Neuron (in vitro differentiated cells): ENCODE measurements at regions not wholly inside any gene's neighbourhood (a gene's known extent, or its start where the extent isn't known, plus 50 kb on each side); places are given as distances from the start of the nearest gene placed in this dataset.
A peak's percentile ranks its signal among the peaks of the same experiment; 100 is the strongest.

Experiments
- H2AFZ ChIP-seq: one replicate; pipeline ENCODE4 v1.6.1; 2013; ENCODE audit warnings: low read depth, mild to moderate bottlenecking, inconsistent platforms, low read length, moderate library complexity
- H3K27me3 ChIP-seq: one replicate; pipeline ENCODE4 v1.6.1; 2013; ENCODE audit warnings: low read length; ENCODE audit not compliant: insufficient read depth
- H3K36me3 ChIP-seq: one replicate; pipeline ENCODE4 v1.6.1; 2013; ENCODE audit warnings: low read length; ENCODE audit not compliant: insufficient read depth
- H3K4me1 ChIP-seq: one replicate; pipeline ENCODE4 v1.6.1; 2013; ENCODE audit warnings: low read length; ENCODE audit not compliant: insufficient read depth
- H3K4me3 ChIP-seq: 2 replicates; pipeline ENCODE4 v1.5.1; 2013; ENCODE audit warnings: mild to moderate bottlenecking, low read length, moderate library complexity
- H3K9me3 ChIP-seq: one replicate; pipeline ENCODE4 v1.6.1; 2013; ENCODE audit warnings: low read length

DNA sequence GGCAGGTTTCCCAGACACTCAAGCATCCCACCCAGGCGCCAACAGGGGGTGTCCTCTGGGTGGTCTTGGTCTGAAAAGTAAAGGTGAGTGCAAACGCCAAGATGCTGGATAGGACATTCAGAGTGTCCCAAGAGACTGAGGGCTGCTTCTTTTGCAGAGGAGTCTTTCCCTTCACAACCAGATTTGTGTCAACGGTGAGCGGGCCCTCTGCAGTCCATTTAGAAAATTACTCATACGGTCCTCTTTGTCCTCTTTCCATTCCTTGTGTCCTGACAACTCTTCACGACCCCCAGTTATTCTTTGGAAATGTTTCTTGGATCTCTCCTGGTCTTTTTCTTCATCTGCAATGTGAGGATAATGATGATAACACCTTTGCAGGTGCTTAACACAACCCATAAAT, 257.8 kb downstream of the CDC5L start:
- Histone ChIP-seq H3K36me3 (no peaks in the 10 kb centered on the region), H3K4me3 (no peak overlapping the region), H3K9me3 (no peaks in the 10 kb centered on the region), H3K27me3 (no peaks in the 10 kb centered on the region), H2AFZ (no peak overlapping the region), H3K4me1 (no peaks in the 10 kb centered on the region)

DNA sequence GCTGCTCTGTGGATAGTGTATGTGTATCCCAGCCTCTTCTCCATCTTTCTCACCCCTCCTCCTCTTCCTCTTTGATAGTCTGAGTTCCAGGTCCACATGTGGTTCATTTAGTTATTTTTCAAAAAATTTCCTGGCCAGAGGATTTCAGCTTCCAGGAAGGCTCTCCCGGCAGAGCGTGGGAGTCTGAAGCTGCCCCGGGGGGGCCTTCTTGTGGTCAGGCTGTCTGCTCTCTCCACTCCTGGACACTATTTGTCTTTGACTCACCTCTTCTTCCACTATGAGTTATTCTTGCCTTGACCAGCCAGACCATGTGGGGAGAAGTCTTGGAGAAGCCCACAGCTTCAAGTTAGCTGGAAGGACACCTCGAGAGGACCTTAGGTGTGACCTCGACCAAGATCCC, 258.8 kb downstream of the CDC5L start:
- H3K36me3 ChIP-seq = no peaks in the 10 kb centered on the region
- H2AFZ ChIP-seq = no peak overlapping the region
- no peaks in the 10 kb centered on the region for H3K4me1 ChIP-seq
- no peak overlapping the region for H3K4me3 ChIP-seq
- no peaks in the 10 kb centered on the region for H3K9me3 ChIP-seq
- H3K27me3 ChIP-seq = no peaks in the 10 kb centered on the region

DNA sequence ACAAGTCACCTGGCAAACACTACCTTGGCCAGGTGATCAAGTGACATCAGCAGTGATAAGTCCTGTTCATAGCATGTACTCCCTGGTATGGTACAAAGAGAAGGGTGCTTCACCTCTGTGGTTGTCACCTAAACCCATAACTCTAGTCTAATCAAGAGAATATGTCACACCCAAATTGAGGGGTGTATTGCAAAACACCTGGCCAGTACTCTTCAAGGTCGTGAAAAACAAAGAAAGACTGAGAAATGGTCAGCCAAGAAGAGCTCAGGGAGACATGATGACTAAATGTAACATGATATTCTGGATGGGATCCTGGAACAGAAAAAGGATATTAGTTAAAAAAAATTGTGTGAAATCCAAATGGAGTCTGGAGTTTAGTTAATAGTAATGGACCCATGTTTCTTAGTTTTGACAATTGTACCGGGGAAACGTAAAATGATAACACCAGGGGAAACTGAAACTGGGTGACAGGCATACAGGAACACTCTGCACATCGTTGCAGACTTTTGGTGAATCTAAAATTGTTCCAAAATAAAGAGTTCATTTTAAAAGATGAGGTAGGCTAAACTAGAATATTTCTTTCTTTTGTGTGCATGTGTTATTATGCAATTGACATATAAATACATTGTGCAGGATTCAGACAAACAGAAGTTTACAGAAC, 262.0 kb downstream of the CDC5L start:
- Histone ChIP-seq H3K4me1 (no peaks in the 10 kb centered on the region), H2AFZ (no peak overlapping the region), H3K9me3 (no peaks in the 10 kb centered on the region), H3K36me3 (no peaks in the 10 kb centered on the region), H3K27me3 (no peaks in the 10 kb centered on the region), H3K4me3 (no peak overlapping the region)

DNA sequence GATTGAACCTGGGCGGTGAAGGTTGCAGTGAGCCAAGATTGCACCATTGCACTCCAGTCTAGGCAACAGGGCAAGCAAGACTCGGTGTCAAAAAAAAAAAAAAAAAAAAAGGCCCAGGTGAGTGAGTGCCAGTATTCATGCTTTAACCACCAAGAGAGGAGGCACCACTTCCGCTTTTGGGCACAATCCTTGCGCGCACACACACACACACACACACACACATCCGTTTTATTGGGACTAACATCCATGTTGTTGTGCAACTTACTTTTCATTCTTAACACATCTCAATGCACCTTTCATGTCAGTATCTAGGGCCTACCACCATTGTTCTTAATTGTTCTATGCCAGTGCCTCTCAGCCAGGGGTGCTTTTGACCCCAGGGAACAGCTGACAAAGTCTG, 263.0 kb downstream of the CDC5L start:
- Histone ChIP-seq H3K4me3 (no peak overlapping the region), H3K36me3 (no peaks in the 10 kb centered on the region), H2AFZ (no peak overlapping the region), H3K27me3 (no peaks in the 10 kb centered on the region), H3K4me1 (peaks cover 5% of the 10 kb centered on the region), H3K9me3 (no peaks in the 10 kb centered on the region)

DNA sequence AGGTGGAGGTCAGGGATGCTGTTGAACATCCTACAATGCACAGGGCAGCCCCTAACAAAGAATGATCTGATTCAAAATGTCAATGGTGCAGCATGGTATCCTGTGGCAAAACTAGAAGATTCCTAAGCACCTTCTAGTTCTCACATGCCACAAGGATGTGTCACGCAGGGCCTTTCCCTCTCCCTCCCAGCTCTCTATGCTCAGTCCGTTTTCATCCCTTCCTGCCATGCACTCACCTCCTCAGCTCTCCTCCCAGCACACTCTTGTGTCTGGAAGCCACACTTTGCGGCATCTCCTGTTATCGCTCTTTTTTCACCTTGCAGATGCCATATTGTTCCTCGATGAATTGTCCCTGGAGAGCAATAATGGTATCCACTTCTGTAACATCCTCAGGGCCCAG, 263.4 kb downstream of the CDC5L start:
- H2AFZ ChIP-seq = no peak overlapping the region
- no peaks in the 10 kb centered on the region for H3K36me3 ChIP-seq
- peaks cover 5% of the 10 kb centered on the region for H3K4me1 ChIP-seq
- no peaks in the 10 kb centered on the region for H3K27me3 ChIP-seq
- no peaks in the 10 kb centered on the region for H3K9me3 ChIP-seq
- no peak overlapping the region for H3K4me3 ChIP-seq

DNA sequence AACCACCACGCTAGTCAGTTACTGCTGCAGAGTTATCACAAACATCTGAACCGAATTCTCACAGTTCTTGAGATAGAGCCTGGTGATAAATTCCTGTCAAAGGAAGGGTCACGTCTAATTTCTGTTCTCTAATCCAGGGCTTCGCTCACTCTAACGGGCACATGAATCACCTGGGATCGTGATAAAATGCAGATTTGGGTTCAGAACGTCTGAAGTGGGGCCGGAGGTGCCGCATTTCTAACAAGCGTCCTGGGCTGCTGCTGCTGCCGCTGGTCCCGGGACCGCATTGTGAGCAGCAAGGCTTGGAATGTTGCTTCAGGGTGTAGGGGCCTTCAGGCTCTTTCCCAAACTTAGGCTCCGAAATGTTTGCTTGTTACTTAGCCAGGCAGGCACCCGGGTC, 264.1 kb downstream of the CDC5L start:
- Histone ChIP-seq H3K9me3 (no peaks in the 10 kb centered on the region), H3K4me1 (peaks cover 5% of the 10 kb centered on the region), H3K4me3 (no peak overlapping the region), H3K36me3 (no peaks in the 10 kb centered on the region), H2AFZ (no peak overlapping the region), H3K27me3 (no peaks in the 10 kb centered on the region)

DNA sequence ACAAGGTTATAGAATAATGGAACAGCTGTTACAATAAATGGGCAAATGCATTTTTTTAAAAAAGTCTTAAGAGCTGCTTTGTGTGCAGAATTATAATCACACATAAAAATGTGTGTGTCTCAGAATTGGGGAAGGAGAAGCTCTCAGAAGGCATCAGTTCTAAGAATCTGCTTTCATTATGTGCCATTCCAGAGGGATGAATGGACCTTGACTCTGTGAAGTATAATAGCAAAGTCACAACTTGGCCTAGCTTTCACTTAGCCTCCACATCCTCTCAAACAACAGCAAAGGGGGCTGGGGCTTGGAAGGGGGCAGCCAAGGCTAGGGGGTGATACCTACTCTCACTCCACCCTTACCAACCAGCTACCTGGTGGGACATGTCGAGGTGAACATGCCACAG, 265.0 kb downstream of the CDC5L start:
- H3K4me1 ChIP-seq = peaks cover 5% of the 10 kb centered on the region
- no peaks in the 10 kb centered on the region for H3K36me3 ChIP-seq
- H3K27me3 ChIP-seq = no peaks in the 10 kb centered on the region
- H3K4me3 ChIP-seq = no peak overlapping the region
- no peak overlapping the region for H2AFZ ChIP-seq
- no peaks in the 10 kb centered on the region for H3K9me3 ChIP-seq

DNA sequence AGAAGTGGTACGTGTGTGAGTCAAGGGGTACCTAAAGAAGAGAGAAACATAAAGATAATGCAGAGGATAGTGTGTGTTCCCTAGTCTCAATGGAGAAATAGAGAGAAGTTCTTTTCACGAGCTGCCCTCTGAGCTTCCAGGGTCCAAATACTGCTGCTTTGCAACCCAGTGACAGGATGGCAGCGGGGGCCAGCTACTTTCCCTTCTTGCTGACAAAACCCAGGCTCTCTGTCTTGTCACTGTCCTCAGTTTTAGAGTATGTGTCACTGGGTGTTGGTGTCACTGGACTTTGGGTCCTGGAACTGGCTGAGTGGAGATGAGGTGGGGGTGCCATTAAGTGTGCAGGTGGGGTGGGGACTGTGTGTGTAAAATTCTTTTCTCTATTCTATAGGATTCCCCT, 265.6 kb downstream of the CDC5L start:
- H3K36me3 ChIP-seq = no peaks in the 10 kb centered on the region
- H3K4me3 ChIP-seq = no peak overlapping the region
- H3K4me1 ChIP-seq = peaks cover 5% of the 10 kb centered on the region
- no peaks in the 10 kb centered on the region for H3K27me3 ChIP-seq
- H2AFZ ChIP-seq = no peak overlapping the region
- H3K9me3 ChIP-seq = no peaks in the 10 kb centered on the region

DNA sequence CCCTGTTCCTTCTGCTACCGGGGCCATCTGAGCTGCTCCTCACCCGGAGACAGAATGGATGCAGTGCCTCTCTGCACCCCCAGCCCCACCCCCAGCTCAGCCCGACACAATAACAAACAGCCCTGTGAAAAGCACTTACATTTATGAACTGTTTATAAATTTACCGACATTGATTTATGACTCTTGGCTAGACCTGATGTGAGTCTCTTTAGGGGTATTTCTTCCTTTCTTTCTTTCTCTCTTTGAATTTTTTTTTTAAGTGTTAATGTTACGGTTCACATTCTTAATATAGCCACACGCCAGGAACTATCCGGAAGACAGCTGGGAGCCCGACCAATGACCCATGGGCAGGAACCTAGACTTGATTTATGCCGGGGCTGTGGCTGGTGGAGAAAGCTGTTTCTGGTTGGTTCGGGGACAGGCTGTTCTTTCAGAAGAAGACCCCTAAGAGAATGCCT, 266.3 kb downstream of the CDC5L start:
- Histone ChIP-seq H3K9me3 (no peaks in the 10 kb centered on the region), H2AFZ (no peak overlapping the region), H3K4me1 (peaks cover 5% of the 10 kb centered on the region), H3K4me3 (no peak overlapping the region), H3K36me3 (no peaks in the 10 kb centered on the region), H3K27me3 (no peaks in the 10 kb centered on the region)

DNA sequence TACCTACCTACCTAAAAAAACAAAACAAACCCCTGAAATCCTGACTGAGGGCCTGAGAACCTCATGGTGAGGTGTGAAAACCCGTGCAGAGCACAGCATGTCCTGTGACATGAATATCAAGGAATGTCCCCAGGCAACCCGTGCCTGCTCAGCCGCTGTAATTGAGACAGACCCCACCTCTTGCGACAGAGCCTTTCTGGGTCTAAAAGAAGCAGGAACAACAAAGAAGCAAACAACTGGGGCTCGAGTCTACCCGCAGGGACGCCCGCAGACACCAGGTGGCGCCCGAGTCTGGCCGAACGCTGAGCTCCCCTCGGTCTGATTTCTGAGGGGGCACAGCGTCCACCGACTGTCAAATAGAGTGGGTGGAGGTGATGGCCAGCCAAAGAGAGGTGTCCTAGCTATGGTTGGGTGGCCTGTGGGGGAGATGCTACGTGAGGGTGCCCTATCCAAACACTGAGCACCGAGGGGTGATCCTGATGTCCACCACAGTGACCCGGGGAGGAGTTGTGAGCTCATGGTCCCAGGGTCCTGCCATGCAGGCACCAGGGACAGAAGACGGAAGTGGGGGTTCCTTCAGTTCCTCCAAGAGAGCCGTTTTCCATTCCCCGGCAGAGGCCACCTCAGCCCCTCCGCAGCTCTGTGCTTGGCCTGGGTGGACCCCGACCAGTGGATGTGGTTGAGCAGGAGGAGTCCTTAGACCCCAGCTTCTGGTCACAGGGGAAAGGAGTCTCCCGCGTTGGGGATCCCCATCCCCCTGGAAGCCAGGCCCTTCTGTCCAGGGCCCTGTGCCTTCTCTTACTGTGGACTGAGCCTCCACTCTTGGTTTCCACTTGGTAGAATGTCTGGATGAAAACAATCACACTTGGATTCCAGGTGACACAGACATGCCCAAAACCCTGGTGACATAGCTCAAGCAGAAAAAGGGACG, 268.2 kb downstream of the CDC5L start:
- no peaks in the 10 kb centered on the region for H3K9me3 ChIP-seq
- no peaks in the 10 kb centered on the region for H3K27me3 ChIP-seq
- no peak overlapping the region for H3K4me3 ChIP-seq
- H3K4me1 ChIP-seq = peaks cover 7% of the 10 kb centered on the region
- no peaks in the 10 kb centered on the region for H3K36me3 ChIP-seq
- peak overlapping the region; percentile 33 for H2AFZ ChIP-seq

DNA sequence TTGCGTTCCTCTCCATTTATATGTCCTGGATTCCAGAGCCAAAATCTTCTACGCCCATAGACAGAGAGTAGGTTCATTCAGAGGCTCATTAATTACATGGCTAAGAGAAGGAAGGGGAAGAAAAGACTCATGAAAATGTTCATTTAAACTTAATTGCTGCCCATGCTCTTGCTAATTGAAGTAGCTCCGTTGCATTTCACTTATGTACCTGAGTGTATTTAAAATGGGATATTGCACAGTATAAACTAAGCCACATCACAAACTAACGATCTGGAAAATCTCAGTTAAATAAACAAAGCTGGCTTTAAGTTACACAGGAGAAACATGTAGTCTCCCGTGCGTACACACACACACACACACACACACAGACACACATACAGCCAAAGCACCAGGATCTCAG, 269.2 kb downstream of the CDC5L start:
- H2AFZ ChIP-seq = no peak overlapping the region
- H3K4me1 ChIP-seq = peaks cover 14% of the 10 kb centered on the region
- no peaks in the 10 kb centered on the region for H3K36me3 ChIP-seq
- H3K4me3 ChIP-seq = no peak overlapping the region
- H3K27me3 ChIP-seq = no peaks in the 10 kb centered on the region
- H3K9me3 ChIP-seq = no peaks in the 10 kb centered on the region

DNA sequence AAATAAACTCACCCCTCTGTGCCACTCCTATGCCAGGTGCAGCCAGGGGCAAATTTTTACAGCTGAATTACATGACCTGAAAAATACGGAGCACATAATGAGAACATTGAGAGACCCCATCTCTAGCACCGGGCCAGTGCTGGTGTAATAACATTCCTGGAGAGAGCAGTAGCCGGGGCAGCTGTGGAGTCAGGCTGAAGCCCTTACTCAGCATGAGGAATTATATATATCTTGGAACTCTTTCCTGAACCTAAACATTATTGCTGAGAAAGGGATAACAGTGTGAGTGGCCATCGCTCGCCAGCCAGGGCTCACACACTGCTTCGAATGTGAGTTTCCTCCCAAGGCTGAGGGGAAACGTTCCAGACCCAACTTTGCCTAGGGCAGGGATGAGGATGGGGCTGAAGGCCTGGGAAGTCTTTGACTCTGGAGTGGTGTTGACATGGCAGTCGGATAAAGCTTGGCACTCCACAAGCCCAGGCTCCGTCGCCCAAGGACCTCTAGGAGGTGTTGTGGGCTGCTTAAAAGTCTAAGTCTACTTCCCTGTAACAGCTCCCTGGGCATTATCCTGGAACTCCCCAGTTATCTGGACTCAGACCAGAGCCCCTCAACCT, 269.8 kb downstream of the CDC5L start:
- no peak overlapping the region for H3K4me3 ChIP-seq
- H3K4me1 ChIP-seq = peaks cover 18% of the 10 kb centered on the region
- H3K27me3 ChIP-seq = no peaks in the 10 kb centered on the region
- H2AFZ ChIP-seq = no peak overlapping the region
- H3K36me3 ChIP-seq = no peaks in the 10 kb centered on the region
- no peaks in the 10 kb centered on the region for H3K9me3 ChIP-seq

DNA sequence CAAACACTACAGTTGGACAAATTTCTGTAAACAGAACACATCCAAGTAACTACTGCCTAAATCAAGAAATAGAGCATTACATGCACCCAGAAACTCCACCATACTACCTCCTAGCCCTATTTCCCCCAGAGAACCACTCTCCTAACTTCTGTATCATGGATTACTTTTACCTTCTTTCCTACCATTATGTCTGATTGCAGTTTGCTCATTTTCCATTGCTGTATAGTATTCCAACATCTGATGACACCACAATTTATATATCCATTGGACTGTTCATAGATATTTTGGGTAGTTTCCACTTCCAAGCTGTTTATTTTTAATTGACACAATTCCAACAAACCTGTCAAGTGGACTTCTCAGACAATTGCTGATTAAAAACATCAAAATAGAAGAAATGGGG, 271.1 kb downstream of the CDC5L start:
- no peaks in the 10 kb centered on the region for H3K27me3 ChIP-seq
- no peak overlapping the region for H3K4me3 ChIP-seq
- peaks cover 31% of the 10 kb centered on the region for H3K4me1 ChIP-seq
- no peaks in the 10 kb centered on the region for H3K36me3 ChIP-seq
- no peaks in the 10 kb centered on the region for H3K9me3 ChIP-seq
- no peak overlapping the region for H2AFZ ChIP-seq
